HFF-Myc (cell line): ENCODE measurements at regions not wholly inside any gene's neighbourhood (a gene's known extent, or its start where the extent isn't known, plus 50 kb on each side); places are given as distances from the start of the nearest gene placed in this dataset.

Experiments
- DNase-seq: peaks from one replicate; pipeline ENCODE4 v3.0.0-alpha.2; 2011; ENCODE audit warnings: low read depth; ENCODE audit errors: extremely low read depth
- H3K4me3 ChIP-seq: replicated peaks from 2 replicates; pipeline ENCODE4 v1.5.1; 2011; ENCODE audit warnings: low read depth, mild to moderate bottlenecking, control low read depth, low read length
- CTCF ChIP-seq: IDR thresholded peaks from 2 replicates; pipeline ENCODE4 v1.5.1; 2012; ENCODE audit warnings: mild to moderate bottlenecking, low read depth, low read length, control low read depth; ENCODE audit errors: missing control alignments

- H3K4me3 ChIP-seq = no peak overlapping the region
- TF ChIP-seq CTCF = no peak
- no peak for DNase-seq
Observed at GRCh38 chr11:33455867-33456463, 198.8 kb downstream of the HIPK3 start.

- no peak for DNase-seq
- no peak for TF ChIP-seq CTCF
- no peak overlapping the region for H3K4me3 ChIP-seq
Observed at GRCh38 chr11:33454264-33454663, 197.1 kb downstream of the HIPK3 start.

DNA sequence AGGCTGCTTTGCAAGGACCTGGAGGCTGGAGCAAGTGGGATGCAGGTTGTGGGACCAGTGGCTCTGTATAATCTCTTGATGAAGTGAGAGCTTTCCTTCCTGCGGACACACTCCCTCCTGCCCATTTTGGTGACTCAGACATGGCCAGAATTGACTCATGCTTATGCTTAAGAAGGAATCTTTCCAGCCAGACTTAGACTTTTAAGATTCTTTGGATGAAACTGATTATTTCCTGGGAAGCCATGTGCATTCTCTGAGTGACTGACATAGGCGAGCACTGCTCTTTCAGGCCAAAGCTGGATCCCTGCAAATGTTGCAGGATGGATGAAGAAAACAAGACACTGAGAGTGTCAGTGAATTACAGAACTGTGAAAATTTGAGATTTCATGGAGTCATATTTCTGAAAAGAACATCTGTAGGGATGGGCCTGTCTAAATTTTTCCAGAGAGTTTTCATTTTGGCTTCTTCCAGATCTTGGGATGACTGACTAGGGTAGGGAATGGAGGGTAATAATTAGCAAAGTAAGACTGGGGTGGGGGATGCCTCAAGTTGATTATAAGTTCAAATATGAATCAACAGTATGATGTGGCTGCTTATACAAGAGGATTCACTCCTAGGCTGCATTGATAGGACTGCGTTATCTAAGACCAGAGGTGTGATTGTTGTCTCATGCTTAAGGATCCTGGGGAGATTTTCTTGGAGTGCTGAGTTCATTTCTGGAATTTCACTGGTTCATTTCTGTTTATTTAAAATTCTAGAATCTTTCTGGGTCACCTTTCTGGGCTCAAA lies 195.8 kb downstream of the HIPK3 start:
- H3K4me3 ChIP-seq = no peak overlapping the region
- DNase-seq = peak; percentile 73
- no peak for TF ChIP-seq CTCF

DNA sequence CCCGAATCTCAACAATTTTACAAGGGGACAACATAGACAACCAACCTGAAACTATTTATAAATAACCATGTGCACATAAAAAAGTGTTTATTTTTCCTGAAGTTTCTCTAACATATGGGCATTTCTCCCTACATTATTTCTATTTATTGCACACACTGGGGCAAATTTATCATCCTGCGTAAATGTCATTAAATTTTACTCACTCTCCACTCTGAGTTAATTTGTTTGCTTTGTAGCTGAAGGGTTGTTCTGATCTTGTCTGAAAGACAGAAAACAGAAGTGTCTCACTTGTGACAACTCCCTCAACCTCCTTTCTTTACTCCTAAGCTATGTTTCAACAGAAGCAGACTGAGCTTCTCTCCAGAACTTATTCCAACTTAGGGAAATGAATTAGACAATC lies 194.2 kb downstream of the HIPK3 start:
- no peak for TF ChIP-seq CTCF
- DNase-seq = no peak
- no peak overlapping the region for H3K4me3 ChIP-seq

DNA sequence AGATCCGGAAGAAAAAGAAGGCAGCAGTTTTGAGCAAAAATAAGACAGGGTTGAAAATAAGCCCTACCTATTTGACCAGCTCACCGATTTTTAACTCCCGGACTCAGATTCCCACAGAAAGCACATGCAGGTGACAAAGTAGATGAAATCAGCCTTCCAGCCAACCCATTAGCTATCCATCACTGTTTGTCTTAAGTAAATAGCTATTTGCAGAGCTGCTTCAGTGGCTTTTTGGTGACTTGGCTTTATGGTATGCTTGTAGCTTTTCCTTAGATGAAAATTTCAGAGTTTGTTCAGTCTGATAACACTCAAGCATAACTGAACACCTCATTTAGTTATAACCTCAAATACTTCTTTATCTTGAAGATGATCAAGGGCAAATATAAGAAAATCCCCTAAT lies 192.6 kb downstream of the HIPK3 start:
- no peak for TF ChIP-seq CTCF
- no peak overlapping the region for H3K4me3 ChIP-seq
- DNase-seq = no peak

DNA sequence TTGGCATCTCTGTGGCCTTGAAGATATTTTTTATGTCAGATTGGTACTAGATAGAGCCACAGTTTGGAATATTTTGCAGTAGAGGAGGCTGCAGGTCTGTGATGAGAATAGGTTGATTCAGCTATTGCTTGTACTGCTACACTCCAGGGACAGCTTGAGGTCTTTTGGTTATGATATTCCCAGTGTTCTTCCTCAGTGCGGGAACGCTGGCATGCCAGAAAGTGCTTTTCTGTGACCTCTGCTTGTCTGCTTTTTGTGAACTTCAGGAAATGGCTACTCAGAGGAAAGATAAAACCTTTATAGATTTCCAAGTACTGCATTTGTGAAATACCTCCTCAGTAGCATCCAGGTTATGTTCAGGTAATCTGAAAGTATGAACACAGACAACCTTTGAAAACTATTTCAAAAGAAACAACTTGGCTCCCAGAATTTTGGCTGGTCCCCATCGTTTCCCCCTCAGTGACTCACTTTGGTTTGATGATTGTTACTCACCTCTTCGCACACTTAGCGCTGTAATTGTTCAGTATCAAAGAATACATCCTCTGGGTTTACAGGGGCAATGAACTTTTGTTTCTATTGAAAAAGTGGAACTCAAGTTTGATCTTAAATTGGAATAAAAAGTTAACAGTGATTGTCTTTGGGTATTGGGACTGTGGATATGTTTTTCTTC lies 191.4 kb downstream of the HIPK3 start:
- TF ChIP-seq CTCF = no peak
- no peak overlapping the region for H3K4me3 ChIP-seq
- DNase-seq = no peak
